ENCODE measurements at regions not wholly inside any gene's neighbourhood (a gene's known extent, or its start where the extent isn't known, plus 50 kb on each side); places are given as distances from the start of the nearest gene placed in this dataset.
A peak's percentile ranks its signal among the peaks of the same experiment; 100 is the strongest.

DNA sequence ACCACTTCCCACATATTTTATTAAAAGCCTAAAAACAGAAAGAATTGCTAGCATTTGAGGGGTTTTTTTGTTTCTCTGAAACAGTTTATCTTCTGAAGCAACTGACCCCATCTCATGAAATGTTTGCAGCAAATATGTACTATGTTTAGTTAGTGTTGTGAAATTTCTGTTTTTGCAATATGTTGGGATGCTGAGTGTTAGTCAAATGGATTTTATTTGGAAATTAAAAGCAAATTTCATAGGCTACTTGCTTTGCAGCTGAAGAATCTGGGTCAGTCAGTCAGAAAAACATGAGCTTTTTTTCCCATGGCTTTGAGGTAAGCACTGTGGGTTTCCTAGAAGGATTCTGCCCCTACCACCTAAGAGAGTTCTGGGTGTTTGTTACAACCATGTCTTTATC is 184.9 kb upstream of the DKK2 start:
- no peak for DNase-seq

- DNase-seq: no peak
Measured at GRCh38 chr4:107219681-107220080, 183.6 kb upstream of the DKK2 start.

DNA sequence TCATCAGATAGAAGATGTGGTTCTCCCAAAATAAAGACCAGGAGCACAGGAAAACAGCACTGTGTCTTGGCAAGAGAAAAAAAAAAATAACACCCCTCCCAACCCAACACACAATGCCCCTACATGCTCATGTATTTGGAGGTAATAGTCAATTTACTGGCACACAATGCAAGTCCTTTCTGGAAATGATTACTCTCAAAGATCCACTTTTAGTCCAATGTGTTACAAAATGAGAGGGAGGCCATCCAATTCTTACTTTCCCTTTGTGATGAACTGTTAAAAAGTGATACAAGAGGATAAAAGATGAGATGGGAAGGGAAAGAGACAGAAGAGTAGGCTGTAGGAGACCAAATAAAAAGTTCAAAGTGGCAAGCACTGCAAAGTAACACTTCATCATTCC is 180.3 kb upstream of the DKK2 start:
- DNase-seq: no peak

DNA sequence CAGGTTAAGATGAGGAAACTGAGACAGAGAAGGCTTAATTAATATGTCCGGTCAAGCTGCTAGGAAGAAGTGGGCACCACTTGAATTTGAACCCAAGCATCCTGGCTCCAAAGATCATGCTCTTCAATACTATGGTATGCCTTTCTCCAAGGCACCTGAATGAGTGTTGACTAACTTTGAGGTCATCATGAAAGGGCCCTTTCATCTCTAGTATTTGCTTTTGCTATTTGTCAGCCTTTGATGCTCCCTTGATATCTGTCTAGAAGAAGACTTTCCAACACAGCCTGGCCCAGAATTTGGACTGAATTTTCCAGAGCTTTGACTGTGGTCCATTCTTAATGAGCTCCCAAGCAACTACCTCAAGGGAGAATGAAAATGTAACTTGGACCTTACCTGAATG is 179.1 kb upstream of the DKK2 start:
- DNase-seq: no peak

- DNase-seq: no peak
Measured at GRCh38 chr4:107213880-107214279, 177.8 kb upstream of the DKK2 start.

DNA sequence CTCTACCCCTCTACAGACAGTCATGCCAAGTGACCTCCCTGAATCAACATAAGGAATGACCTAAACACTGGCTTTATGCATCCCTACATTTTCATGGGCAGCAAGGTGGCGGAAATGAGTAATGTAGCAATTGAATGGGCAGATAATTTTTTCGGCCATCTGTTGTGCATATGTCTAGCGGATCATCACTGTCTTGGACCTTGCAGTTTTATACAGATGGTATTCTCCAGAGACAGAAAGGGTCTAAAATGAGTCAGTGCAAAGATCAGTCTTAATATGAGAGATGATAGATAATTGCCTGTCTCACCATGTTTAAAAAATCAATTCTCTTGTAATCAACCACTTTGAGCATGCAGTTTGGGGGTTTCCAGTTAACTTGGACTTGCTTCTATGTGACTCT is 177.3 kb upstream of the DKK2 start:
- DNase-seq: no peak

DNA sequence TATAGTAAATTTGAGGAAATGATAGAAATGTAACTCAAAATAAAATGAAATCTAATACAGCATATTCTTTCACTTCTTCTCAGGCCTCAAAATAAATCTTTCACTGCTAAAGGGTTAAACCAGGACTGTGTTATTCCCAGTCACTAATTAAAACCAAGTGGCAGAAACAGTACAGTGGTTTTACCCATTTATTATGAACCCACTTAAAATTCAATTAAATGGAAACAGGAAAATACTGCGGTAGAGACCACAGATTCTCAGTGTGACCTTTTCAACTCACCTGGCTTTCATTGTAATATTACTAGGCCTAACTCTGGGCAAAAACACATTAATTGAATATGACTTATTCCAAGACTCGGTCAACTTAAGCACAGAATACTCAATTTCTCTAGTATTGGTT is 176.5 kb upstream of the DKK2 start:
- no peak for DNase-seq

DNA sequence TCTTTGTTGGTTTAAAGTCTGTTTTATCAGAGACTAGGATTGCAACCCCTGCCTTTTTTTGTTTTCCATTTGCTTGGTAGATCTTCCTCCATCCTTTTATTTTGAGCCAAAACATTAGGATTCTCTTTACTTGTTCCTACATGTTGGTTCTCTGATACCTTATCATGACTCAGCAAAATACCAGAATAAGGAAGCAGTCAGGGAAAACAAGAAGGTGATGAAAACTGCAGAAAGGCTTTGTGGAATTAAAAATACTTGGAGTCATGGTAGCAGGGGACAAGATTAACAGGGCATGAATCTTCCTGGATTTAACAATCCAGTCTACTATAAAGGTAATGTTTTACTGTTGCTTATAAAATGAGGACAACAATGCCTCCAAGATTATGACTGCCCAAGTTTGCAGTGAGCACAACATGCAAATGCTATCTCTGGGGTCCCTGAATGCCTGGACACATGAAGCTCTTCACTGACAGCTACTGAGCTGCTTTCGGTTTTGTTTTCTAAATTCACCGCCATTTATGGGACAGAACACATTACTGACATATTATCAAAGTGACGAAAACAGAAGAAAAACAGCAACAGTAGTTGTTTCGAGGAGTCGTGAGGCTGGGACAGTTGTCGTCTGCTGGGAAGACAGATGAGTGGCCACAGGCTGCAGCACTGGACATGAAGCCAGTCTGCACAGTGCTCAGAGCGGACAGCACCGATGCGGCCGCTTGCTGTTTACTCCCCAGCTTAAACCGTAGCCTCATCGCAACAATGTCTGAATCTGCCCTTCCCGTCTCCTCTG is 174.5 kb upstream of the DKK2 start:
- no peak for DNase-seq

DNA sequence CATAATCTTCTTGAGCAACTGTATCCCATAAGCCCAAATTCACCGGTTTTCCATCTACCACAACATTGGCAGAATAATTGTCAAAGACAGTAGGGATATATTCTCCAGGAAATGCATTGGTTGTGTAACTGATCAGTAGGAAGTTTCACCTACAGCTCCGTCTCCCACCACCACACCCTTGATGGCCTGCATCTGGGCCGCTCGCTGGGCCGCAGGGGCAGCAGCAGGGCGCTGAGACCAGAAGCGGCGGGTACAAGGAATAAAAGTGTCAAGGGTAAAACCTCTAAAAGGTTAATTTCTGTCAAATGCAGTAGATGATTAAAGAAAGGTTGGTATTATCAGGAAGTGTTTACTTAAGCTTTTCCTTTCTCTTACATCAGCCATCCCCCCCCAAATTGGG is 167.6 kb upstream of the DKK2 start:
- DNase-seq: no peak

GRCh38 chr4:107202744-107203143 is 166.6 kb upstream of the DKK2 start:
- DNase-seq: no peak

DNA sequence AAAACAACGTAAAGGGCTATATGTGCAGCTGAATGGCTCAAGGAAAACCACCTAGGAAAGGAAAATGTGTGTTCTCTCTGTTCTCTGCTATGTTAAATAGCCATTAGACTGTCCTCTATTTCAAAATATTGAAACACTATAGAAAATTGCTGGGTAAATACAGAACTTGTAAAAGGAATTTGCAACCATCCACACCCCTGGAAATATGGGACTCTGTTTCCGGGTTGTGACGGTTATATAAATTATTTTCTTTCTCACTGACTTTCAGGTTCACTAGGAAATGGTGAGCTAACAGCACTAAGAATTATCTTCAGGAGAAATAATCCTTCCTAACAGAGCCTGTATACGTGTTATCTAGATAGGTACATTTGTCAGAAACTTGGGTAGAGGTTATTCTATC is 161.0 kb upstream of the DKK2 start:
- no peak for DNase-seq

- DNase-seq: no peak
Measured at GRCh38 chr4:107196312-107196711, 160.2 kb upstream of the DKK2 start.

DNA sequence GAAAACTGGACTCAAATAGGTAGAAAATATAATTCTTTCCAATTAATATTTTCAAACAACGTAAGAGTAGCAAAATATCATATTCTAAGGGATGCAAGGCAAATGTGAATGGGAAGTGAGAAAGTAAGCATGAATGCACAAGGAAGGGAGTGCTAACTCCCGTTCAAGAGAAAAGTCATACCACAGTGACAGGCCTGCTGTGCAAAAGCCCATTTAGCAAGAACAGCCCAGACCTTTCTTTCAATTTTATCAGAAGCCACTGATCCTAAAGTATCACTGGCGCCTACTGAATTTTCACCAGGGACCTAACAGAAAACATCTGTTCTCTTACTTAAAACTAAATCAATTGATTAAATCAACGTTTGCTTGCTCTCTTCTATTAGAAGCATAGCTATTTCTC is 157.9 kb upstream of the DKK2 start:
- no peak for DNase-seq

- DNase-seq: no peak
Measured at GRCh38 chr4:107192601-107193000, 156.5 kb upstream of the DKK2 start.

DNA sequence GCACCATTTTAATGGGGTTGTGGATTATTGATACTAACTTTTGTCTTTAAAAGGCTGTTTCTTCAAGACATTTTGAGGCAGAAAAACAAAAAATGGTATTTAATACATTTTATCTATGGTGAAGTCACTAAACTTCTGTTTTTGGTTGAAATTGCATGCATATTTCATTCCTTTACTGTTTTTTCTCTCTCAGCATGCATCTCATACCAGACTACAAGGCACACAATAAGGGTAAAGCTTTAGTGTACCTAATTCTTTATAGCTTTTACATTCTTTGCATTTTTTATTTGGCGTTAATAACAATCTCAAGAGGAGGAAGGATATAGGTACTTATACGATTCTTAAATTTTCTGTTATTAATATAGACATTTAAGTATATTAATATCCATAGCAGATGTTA is 151.0 kb upstream of the DKK2 start:
- DNase-seq: no peak

DNA sequence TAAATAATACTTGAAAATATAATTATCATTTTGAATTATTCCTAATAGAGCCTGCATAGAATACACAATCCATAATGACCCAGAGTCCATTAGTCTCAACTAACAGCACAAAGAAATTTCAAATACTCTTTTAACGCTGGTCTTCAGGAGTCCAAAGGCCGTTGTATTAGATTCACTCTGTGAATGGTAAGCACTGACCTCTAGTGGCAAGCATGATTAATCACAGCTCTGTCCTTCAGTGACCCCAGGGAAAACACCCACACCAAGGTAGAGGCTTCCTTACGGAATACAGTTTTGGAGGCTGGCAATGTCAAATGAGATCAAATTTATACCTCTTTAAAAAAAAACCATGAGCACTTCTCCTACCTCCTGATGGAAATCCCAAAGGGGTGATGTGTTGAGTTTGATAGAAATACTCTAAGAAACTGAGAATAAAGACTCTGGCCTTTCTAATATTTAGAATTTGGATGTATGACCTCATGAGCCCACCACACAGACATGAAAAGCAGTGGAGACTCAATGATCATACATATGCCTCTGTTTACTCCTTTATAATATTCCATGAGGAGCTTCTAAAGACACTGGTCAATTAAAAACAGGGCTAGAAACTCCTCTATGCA is 147.2 kb upstream of the DKK2 start:
- peak; percentile 44 for DNase-seq

DNA sequence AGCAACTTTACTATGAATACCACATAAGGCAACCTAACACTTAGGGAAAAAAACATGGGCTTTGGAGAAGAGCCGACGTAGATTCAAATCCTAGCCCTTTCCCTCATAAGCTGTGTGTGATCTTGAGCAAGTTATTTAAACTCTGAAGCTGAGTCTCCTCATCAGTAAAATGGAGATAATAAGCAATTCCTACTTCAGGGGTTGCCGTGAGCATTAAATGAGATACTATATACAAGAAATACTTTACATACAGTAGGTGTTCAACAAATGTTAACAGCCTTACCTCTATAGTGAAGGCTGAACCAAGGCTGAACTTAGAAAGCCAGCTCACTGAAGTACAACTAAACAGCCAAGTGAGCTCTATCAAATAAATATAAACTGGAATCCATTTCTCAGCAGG is 146.2 kb upstream of the DKK2 start:
- no peak for DNase-seq

GRCh38 chr4:107166873-107167450 is 130.8 kb upstream of the DKK2 start:
- DNase-seq: no peak

- no peak for DNase-seq
Measured at GRCh38 chr4:107166181-107166580, 130.1 kb upstream of the DKK2 start.

DNA sequence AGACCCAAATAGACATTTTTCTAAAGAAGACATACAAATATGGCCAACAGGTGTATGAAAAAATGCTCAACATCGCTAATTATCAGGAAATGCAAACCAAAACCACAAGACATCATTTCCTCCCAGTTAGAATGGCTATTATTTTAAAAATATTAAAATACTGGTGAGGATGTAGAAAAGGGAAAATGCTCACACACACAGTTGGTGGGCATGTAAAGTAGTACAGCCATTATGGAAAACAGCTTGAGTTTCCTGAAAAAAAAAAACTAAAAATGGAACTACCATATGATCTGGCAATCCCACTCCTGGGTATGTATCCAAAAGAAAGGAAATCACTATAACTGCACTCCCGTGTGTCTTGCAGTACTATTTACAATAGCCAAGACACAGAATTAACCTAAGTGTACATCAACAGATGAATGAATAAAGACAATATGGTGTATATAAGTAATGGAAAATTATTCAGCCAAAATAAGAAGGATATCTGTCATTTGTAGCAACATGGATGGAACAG is 128.9 kb upstream of the DKK2 start:
- DNase-seq: no peak

- DNase-seq: no peak
Measured at GRCh38 chr4:107156443-107156842, 120.3 kb upstream of the DKK2 start.

DNA sequence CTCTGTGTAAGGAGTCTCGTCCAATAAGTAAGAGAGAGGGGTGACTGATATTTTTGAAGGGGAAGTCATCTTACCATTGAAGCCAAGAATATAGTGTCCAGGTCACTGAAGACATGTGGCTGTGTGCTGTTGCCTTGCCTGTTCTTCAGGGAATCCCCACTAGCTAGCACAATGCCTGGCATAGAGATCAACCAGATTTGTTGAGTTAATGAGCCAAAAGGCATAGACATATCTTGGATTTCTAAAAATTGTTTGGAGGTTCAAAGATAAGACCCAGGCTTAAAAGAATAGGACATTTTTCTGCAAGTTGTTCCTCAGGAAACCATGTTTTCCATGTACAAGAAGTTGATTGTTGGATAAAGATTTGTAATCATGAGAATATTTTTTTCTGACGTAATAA is 119.3 kb upstream of the DKK2 start:
- DNase-seq: no peak

DNA sequence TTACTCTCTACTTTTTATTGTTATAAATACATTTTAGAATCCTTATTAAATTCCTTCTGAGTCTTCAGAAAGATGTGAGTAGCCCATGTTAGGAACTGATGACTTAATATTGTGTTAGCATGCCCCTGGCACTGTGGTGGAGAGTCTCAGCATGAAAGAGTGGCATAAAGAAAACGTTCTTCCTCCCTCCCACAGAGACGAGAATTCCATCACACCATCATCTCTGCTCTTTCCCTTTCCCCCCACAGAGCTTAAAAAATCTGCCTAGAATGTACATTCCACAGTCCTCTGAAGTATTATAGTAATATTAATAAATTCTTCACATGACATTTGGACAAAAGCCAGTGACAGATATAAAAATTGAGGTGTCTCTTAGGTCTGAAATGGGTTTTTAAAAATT is 117.8 kb upstream of the DKK2 start:
- no peak for DNase-seq

DNA sequence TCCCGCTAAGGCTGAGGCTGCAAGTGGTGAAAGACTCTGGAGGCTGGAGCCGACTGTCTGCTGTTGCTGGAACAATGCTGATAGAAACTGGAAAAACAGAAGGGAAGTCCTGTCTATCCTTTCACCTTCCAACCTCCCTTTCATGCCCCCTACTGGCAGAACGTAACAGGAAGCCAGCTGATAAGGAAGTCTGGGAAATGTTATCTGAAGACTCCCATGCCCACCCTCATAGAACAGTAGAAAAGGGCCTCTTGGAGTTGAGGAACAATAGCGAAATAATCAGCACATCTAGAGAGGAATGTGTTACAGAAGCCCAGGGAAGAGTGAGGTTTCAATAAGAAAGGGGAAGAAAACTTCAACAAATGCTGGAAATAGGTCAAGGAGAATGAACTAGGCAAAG is 117.1 kb upstream of the DKK2 start:
- no peak for DNase-seq

Measured in activated CD4-positive, alpha-beta T cell treated with anti-CD3 and anti-CD28 coated beads, Interleukin-2, amount 50 U/mL, for 16 hours (primary cell).